ENCODE measurements at regions not wholly inside any gene's neighbourhood (a gene's known extent, or its start where the extent isn't known, plus 50 kb on each side); places are given as distances from the start of the nearest gene placed in this dataset.

- no peak overlapping the region for H3K4me3 ChIP-seq (ENCODE audit: control insufficient read depth, low read depth, low read length)
- TF ChIP-seq, protein P1, sequence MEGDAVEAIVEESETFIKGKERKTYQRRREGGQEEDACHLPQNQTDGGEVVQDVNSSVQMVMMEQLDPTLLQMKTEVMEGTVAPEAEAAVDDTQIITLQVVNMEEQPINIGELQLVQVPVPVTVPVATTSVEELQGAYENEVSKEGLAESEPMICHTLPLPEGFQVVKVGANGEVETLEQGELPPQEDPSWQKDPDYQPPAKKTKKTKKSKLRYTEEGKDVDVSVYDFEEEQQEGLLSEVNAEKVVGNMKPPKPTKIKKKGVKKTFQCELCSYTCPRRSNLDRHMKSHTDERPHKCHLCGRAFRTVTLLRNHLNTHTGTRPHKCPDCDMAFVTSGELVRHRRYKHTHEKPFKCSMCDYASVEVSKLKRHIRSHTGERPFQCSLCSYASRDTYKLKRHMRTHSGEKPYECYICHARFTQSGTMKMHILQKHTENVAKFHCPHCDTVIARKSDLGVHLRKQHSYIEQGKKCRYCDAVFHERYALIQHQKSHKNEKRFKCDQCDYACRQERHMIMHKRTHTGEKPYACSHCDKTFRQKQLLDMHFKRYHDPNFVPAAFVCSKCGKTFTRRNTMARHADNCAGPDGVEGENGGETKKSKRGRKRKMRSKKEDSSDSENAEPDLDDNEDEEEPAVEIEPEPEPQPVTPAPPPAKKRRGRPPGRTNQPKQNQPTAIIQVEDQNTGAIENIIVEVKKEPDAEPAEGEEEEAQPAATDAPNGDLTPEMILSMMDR (IDR thresholded peaks at IDR 0.05; ENCODE audit: control insufficient read depth, insufficient read depth, low read depth, low read length, missing control alignments) = no peak
- DNase-seq (ENCODE audit: low read depth) = no peak
Measured at GRCh38 chr10:62866451-62866850, 50.3 kb upstream of the EGR2 start.
